GM21515 (cell line): ENCODE measurements at regions not wholly inside any gene's neighbourhood (a gene's known extent, or its start where the extent isn't known, plus 50 kb on each side); places are given as distances from the start of the nearest gene placed in this dataset.
"Not testable (repeated sequence)": the region's sequence is repeated elsewhere in the genome, so short reads cannot be mapped to it uniquely, and the experiment has no call there.

ENCODE experiments used
- ATAC-seq: cut with Tn5 transposase; IDR thresholded peaks from one replicate; pipeline ENCODE4 v1.9.1; 2021; ENCODE audit not compliant: unreplicated experiment

- ATAC-seq = no peak
Measured at GRCh38 chr13:109945206-109945960, 159.0 kb upstream of the IRS2 start.

GRCh38 chr13:109941951-109942350 is 155.6 kb upstream of the IRS2 start:
- no peak for ATAC-seq

GRCh38 chr13:109941221-109941620 is 154.8 kb upstream of the IRS2 start:
- ATAC-seq = no peak

- no peak for ATAC-seq
Measured at GRCh38 chr13:109940637-109941036, 154.3 kb upstream of the IRS2 start.

- ATAC-seq = no peak
Measured at GRCh38 chr13:109939838-109940237, 153.5 kb upstream of the IRS2 start.

- no peak for ATAC-seq
Measured at GRCh38 chr13:109939180-109939579, 152.8 kb upstream of the IRS2 start.

- ATAC-seq = no peak
Measured at GRCh38 chr13:109938255-109938936, 152.0 kb upstream of the IRS2 start.

GRCh38 chr13:109934520-109934919 is 148.1 kb upstream of the IRS2 start:
- ATAC-seq = not testable (repeated sequence)

GRCh38 chr13:109933476-109933875 is 147.1 kb upstream of the IRS2 start:
- no peak for ATAC-seq

GRCh38 chr13:109924376-109924775 is 138.0 kb upstream of the IRS2 start:
- ATAC-seq = no peak

GRCh38 chr13:109922518-109922917 is 136.1 kb upstream of the IRS2 start:
- no peak for ATAC-seq

- no peak for ATAC-seq
Measured at GRCh38 chr13:109919715-109920375, 133.5 kb upstream of the IRS2 start.

- no peak for ATAC-seq
Measured at GRCh38 chr13:109918179-109918711, 131.9 kb upstream of the IRS2 start.

- ATAC-seq = no peak
Measured at GRCh38 chr13:109917422-109917821, 131.0 kb upstream of the IRS2 start.

- ATAC-seq = no peak
Measured at GRCh38 chr13:109913936-109914510, 127.6 kb upstream of the IRS2 start.

- ATAC-seq = no peak
Measured at GRCh38 chr13:109913186-109913585, 126.8 kb upstream of the IRS2 start.

- ATAC-seq = no peak
Measured at GRCh38 chr13:109910194-109910593, 123.8 kb upstream of the IRS2 start.

GRCh38 chr13:109906976-109907375 is 120.6 kb upstream of the IRS2 start:
- no peak for ATAC-seq

- ATAC-seq = no peak
Measured at GRCh38 chr13:109904218-109904617, 117.8 kb upstream of the IRS2 start.

- no peak for ATAC-seq
Measured at GRCh38 chr13:109900741-109901140, 114.4 kb upstream of the IRS2 start.

- no peak for ATAC-seq
Measured at GRCh38 chr13:109900320-109900719, 113.9 kb upstream of the IRS2 start.
